ENCODE measurements at regions not wholly inside any gene's neighbourhood (a gene's known extent, or its start where the extent isn't known, plus 50 kb on each side); places are given as distances from the start of the nearest gene placed in this dataset.

DNA sequence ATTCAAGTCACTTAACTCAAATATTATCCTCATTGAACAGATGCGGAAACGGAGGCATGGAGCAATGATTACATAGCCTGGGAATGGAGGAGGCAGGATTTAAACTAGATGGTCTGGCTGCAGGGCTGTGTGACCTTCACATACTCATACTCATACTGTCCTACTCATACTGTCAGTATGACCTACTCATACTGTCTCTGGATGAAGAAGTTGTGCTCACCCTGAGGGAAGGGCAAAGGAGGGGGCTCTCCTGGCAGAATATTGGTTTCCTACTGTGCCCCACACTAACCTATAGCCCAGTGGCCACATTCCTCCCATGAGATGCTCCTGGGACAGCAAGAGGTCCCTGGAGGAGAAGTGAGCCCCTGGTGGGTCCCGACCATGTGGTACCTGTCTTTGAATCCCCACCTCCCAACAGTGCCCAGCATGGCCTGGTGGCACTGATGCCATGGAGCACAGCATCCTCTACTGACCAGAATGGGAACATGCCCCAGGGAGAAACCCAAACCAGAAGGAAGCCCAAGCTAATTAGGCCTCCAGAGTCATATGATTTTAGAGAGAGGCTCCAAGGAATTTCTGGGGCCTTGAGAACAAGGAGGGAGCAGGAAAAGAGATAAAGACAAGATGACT is 197.3 kb upstream of the SDK2 start:
- TF ChIP-seq EZH2 (IDR thresholded peaks at IDR 0.05; ENCODE audit: low read depth, low read length, severe bottlenecking) (no peak), YY1 (IDR thresholded peaks at IDR 0.05; ENCODE audit: low read depth, low read length) (no peak), POLR2A (IDR thresholded peaks at IDR 0.05; ENCODE audit: control extremely low read depth in 1 of 2, low read depth in 2 of 2, low read length in 2 of 2) (no peak), CREB1 (IDR thresholded peaks at IDR 0.05) (no peak), TEAD4 (IDR thresholded peaks at IDR 0.05; ENCODE audit: low read depth, low read length) (no peak), TAF1 (IDR thresholded peaks at IDR 0.05; ENCODE audit: low read depth, low read length) (no peak), BRCA1 (IDR thresholded peaks at IDR 0.05; ENCODE audit: low read depth, low read length) (no peak)
- TF ChIP-seq, protein P1, sequence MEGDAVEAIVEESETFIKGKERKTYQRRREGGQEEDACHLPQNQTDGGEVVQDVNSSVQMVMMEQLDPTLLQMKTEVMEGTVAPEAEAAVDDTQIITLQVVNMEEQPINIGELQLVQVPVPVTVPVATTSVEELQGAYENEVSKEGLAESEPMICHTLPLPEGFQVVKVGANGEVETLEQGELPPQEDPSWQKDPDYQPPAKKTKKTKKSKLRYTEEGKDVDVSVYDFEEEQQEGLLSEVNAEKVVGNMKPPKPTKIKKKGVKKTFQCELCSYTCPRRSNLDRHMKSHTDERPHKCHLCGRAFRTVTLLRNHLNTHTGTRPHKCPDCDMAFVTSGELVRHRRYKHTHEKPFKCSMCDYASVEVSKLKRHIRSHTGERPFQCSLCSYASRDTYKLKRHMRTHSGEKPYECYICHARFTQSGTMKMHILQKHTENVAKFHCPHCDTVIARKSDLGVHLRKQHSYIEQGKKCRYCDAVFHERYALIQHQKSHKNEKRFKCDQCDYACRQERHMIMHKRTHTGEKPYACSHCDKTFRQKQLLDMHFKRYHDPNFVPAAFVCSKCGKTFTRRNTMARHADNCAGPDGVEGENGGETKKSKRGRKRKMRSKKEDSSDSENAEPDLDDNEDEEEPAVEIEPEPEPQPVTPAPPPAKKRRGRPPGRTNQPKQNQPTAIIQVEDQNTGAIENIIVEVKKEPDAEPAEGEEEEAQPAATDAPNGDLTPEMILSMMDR (IDR thresholded peaks at IDR 0.05; ENCODE audit: control extremely low read depth in 1 of 3, insufficient read depth in 1 of 3, low read depth in 1 of 3, low read length in 3 of 3) = peak; percentile 91 to 96 (median 93)
- TF ChIP-seq, protein P2, sequence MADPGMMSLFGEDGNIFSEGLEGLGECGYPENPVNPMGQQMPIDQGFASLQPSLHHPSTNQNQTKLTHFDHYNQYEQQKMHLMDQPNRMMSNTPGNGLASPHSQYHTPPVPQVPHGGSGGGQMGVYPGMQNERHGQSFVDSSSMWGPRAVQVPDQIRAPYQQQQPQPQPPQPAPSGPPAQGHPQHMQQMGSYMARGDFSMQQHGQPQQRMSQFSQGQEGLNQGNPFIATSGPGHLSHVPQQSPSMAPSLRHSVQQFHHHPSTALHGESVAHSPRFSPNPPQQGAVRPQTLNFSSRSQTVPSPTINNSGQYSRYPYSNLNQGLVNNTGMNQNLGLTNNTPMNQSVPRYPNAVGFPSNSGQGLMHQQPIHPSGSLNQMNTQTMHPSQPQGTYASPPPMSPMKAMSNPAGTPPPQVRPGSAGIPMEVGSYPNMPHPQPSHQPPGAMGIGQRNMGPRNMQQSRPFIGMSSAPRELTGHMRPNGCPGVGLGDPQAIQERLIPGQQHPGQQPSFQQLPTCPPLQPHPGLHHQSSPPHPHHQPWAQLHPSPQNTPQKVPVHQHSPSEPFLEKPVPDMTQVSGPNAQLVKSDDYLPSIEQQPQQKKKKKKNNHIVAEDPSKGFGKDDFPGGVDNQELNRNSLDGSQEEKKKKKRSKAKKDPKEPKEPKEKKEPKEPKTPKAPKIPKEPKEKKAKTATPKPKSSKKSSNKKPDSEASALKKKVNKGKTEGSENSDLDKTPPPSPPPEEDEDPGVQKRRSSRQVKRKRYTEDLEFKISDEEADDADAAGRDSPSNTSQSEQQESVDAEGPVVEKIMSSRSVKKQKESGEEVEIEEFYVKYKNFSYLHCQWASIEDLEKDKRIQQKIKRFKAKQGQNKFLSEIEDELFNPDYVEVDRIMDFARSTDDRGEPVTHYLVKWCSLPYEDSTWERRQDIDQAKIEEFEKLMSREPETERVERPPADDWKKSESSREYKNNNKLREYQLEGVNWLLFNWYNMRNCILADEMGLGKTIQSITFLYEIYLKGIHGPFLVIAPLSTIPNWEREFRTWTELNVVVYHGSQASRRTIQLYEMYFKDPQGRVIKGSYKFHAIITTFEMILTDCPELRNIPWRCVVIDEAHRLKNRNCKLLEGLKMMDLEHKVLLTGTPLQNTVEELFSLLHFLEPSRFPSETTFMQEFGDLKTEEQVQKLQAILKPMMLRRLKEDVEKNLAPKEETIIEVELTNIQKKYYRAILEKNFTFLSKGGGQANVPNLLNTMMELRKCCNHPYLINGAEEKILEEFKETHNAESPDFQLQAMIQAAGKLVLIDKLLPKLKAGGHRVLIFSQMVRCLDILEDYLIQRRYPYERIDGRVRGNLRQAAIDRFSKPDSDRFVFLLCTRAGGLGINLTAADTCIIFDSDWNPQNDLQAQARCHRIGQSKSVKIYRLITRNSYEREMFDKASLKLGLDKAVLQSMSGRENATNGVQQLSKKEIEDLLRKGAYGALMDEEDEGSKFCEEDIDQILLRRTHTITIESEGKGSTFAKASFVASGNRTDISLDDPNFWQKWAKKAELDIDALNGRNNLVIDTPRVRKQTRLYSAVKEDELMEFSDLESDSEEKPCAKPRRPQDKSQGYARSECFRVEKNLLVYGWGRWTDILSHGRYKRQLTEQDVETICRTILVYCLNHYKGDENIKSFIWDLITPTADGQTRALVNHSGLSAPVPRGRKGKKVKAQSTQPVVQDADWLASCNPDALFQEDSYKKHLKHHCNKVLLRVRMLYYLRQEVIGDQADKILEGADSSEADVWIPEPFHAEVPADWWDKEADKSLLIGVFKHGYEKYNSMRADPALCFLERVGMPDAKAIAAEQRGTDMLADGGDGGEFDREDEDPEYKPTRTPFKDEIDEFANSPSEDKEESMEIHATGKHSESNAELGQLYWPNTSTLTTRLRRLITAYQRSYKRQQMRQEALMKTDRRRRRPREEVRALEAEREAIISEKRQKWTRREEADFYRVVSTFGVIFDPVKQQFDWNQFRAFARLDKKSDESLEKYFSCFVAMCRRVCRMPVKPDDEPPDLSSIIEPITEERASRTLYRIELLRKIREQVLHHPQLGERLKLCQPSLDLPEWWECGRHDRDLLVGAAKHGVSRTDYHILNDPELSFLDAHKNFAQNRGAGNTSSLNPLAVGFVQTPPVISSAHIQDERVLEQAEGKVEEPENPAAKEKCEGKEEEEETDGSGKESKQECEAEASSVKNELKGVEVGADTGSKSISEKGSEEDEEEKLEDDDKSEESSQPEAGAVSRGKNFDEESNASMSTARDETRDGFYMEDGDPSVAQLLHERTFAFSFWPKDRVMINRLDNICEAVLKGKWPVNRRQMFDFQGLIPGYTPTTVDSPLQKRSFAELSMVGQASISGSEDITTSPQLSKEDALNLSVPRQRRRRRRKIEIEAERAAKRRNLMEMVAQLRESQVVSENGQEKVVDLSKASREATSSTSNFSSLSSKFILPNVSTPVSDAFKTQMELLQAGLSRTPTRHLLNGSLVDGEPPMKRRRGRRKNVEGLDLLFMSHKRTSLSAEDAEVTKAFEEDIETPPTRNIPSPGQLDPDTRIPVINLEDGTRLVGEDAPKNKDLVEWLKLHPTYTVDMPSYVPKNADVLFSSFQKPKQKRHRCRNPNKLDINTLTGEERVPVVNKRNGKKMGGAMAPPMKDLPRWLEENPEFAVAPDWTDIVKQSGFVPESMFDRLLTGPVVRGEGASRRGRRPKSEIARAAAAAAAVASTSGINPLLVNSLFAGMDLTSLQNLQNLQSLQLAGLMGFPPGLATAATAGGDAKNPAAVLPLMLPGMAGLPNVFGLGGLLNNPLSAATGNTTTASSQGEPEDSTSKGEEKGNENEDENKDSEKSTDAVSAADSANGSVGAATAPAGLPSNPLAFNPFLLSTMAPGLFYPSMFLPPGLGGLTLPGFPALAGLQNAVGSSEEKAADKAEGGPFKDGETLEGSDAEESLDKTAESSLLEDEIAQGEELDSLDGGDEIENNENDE (IDR thresholded peaks at IDR 0.05; ENCODE audit: insufficient replicate concordance, low read length) = no peak
